ENCODE measurements at regions not wholly inside any gene's neighbourhood (a gene's known extent, or its start where the extent isn't known, plus 50 kb on each side); places are given as distances from the start of the nearest gene placed in this dataset.

DNA sequence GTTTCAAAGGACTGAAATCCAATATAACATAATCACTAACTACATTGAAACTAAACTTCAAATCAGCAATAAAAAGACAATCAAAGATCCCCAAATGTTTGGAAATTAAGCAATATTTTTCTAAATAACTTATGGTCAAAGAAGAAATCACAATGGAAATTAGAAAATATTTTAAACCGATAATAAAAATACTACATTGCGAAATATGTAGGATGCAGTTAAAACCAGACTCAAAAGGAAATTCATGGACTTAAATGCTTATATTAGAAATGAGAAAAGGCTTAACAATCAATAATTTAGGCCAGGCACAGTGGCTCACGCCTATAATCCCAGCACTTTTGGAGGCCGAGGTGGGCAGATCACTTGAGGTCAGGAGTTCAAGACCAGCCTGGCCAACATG is 79.0 kb upstream of the HAAO start:
- ATAC-seq (no peak), DNase-seq (no peak)

GRCh38 chr2:42868874-42869273 is 76.5 kb upstream of the HAAO start:
- no peak for ATAC-seq
- DNase-seq: no peak

- no peak for ATAC-seq
- DNase-seq: no peak
Measured at GRCh38 chr2:42868096-42868495, 75.7 kb upstream of the HAAO start.

- ATAC-seq: no peak
- no peak for DNase-seq
Measured at GRCh38 chr2:42867093-42868065, 75.0 kb upstream of the HAAO start.

DNA sequence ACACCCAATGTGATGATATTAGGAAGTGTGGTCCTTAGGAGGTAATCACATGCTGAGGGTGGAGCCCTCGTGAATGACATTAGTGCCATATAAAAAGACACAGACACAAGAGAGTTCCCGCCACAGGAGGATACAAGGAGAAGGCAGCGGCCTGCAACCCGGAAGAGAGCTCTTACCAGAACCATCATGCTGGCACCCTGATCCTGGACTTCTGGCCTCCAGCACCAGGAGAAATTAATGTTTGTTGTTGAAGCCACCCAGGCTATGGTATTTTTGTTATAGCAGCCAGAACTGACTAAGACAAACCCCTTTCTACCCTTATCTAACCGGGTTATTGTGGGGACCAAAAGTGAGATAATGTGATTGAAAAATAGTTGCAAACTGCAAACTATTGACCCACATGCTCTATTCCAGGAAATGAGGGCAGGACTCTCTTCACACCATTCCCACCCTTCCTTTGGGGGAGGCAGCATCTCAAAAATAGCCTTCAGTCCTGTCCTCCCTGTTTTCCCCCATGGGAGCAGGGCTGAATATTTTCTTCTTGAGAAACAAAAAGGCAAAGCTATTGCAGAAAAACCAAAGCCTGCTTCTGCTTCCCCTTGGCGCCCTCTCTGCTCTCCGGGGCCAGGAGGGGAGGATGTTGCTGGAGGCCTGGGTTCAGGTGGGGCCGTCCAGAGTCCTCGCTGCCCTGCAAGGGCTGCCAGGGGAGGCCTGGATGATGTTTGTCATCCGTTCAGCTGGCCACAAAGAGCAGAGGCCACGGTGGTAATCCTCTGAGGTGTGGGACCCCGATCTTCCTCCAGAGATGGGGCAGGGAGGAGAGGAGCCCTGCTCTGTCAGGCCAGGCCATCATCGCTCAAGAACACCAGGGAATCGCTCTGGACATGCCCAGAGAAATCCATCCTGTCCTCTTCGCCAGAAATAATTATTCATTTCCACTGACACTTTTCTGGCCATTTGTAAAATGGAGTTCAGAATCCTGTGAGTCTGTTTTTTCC is 73.8 kb upstream of the HAAO start:
- DNase-seq (no peak), ATAC-seq (no peak)

DNA sequence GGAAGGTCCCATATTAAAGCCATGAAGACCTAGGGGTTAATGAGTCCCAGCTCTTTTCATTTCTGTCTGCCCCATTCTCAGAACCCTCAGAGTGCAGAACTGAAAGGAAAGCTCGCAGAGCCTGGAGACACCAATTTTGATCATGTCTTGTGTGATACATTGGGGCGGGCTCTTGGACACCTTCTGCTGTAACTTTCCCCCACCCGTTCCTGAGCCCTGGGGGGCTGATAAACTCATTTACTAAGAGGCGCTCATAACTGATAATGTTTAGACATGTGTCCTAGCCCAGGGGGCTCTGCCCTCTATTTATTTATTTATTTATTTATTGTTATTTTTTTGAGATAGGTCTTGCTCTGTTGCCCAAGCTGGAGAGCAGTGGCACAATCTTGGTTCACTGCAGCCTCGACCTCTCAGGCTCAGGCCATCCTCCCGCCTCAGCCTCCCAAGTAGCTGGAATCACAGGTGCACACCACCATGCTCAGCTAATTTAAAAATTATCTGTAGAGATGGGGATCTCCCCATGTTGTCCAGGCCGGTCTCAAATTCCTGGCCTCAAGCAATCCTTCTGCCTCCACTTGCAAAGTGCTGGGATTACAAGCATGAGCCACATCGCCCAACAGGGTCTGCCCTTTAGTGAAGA is 72.4 kb upstream of the HAAO start:
- no peak for DNase-seq

GRCh38 chr2:42864222-42864621 is 71.8 kb upstream of the HAAO start:
- DNase-seq: no peak
- no peak for ATAC-seq

More for the DNA sequence above, 72.4 kb upstream of the HAAO start:
- ATAC-seq: no peak

- ATAC-seq: no peak
- no peak for DNase-seq
Measured at GRCh38 chr2:42863751-42864150, 71.4 kb upstream of the HAAO start.

DNA sequence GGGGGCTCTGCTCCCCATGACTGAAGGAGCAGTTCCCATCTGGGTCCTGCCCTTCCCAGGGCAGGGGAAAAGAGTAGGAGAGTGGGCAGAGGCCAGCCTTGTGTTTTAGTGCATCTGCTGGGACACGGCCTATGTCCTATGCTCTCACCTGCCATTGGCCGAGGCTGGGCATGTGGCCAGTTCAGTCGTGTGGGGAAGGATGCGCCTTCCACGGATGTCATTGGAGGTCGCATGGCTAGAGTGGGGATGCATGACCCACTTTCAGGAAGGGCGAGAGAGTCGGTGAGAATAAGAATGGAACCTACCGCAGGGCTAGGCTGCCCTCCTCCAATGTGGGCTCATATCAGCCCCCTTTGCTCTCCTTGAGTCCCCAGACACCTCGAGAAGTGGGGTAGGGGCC is 70.9 kb upstream of the HAAO start:
- no peak for DNase-seq
- ATAC-seq: no peak

DNA sequence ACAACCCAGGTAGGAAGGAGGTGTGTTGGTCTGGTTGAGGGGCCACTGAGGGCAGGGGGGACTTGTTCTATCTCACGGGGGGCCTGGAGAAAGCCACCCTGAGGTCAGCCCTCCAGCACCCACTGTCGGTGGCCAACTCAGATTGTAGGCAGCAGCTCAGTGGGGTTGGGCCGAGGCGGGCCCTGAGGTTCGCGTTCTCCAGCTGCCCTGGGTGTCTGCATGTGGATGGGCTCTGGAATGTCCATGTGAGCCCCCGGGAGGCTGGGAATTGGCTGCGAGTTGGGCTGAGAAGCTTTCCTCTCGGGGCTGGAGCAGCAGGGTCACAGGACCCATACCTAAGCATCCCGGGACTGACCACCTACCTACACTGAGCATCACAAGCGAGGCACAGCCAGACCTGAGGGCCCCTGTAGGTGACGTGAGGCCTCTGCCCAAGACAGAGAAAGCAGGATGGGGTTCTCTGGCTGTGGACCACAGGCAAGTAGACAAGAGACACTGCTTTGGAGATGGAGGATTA is 70.3 kb upstream of the HAAO start:
- no peak for ATAC-seq
- no peak for DNase-seq

GRCh38 chr2:42861321-42861720 is 68.9 kb upstream of the HAAO start:
- ATAC-seq (no peak), DNase-seq (no peak)

GRCh38 chr2:42860319-42861094 is 68.1 kb upstream of the HAAO start:
- DNase-seq: no peak
- no peak for ATAC-seq

- ATAC-seq (no peak), DNase-seq (no peak)
Measured at GRCh38 chr2:42859791-42860190, 67.4 kb upstream of the HAAO start.

- DNase-seq (peak; percentile 80), ATAC-seq (no peak)
Measured at GRCh38 chr2:42859006-42859552, 66.7 kb upstream of the HAAO start.

GRCh38 chr2:42858140-42859005 is 66.0 kb upstream of the HAAO start:
- DNase-seq (no peak), ATAC-seq (no peak)

DNA sequence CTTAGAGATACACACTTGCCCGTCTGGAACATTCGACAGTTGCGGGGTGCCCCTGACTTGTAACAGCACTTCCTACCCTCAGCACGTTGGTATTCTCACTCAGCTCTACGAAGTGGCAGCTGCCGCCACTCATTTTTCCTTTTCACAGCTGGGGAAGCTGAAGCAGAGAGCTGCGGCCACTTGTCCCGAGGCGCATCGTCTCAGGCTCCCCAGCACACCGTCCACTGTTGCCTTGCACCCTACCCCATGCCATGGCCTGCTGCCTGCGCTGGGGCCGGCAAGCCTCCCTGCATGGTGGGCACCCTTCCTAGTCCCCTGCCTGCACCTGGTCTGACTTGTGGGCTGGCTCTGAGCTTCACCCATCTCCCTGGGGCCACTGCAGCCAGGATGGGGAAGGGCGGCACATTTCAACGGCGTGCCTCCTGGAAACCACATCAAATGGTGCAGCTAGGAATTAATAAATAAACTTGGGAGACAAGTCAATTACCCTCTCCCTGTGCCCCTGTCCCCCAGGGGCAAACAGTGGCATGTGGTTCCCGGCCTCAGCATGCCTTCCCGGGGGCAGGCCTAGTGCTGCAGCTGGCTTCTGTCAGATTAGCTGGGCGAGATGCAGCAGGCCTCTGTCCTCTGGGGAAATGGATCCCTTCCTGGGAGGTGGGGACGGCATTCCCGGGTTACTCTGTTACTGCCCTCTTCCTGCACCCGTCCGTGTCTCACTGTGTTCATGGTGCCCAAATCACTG is 64.7 kb upstream of the HAAO start:
- DNase-seq (no peak), ATAC-seq (no peak)

GRCh38 chr2:42856106-42856860 is 63.9 kb upstream of the HAAO start:
- ATAC-seq (no peak), DNase-seq (no peak)

DNA sequence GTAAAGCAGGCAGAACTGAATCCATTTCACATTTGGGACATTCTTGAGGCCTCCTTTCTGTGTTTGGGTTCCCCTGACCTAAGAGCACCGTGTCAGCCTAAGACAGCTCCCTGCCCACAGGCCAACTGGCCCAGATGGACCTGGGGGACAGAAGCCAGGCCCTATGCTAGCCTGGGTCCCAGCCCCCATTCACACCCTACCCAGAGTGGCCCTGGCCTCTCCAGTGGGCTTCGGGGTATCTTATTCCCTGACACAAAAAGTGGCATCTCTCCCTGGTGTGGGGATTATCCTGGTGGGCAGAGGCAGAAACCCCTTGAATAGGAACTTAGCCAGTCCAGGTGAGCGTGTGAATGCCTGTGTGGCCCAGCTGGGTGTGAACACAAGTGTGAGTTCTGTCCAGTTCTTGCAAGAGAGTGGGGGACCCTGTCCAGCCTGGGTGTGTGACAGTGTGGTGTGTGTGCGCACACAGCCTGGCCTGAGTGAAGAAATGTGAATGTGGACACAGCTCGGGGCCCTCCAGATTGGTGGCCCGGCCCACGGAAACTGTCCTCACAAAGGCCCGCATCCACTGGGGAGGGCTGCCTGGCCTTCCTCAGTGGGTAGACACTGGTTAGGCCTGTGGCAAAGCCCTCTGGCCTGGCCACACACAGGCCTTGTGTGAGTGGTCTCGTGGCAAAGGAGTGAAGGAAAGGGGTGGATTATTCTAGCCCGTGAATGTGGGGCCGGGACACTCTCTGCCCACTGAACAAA is 63.0 kb upstream of the HAAO start:
- ATAC-seq: no peak
- no peak for DNase-seq

Measured in stimulated activated naive CD8-positive, alpha-beta T cell treated with anti-CD3 and anti-CD28 coated beads, Interleukin-15, Interleukin-2, amounts not matched to agents 100 U/mL and 50 U/mL, for 24 hours (primary cell).